Left colon (tissue), 2 donors: ENCODE measurements at regions not wholly inside any gene's neighbourhood (a gene's known extent, or its start where the extent isn't known, plus 50 kb on each side); places are given as distances from the start of the nearest gene placed in this dataset.
A peak's percentile ranks its signal among the peaks of the same experiment; 100 is the strongest.

Source experiments
- ATAC-seq: fragments of 200-7000 bp; cut with Tn5 transposase; one replicate; pipeline ENCODE4 v1.9.1; 2020; ENCODE audit warnings: mild to moderate bottlenecking, moderate library complexity
- DNase-seq, 2 donors: peaks; one replicate each; pipeline ENCODE4 v3.0.0-alpha.2; 2020
- intact Hi-C, 2 donors: fragments of 100-400 bp; cut with DNase I in 1 of 2; cut with micrococcal nuclease in 1 of 2; formaldehyde crosslinking; loops; one replicate each; pipeline versions ENCODE4 v1.11.2 to v1.14.0; 2022; cut with DNase I, micrococcal nuclease
- donor health status: DM: no; HTN: no; CAD: no.
- donor health status: DM: yes; HTN: yes; CAD: no.

DNA sequence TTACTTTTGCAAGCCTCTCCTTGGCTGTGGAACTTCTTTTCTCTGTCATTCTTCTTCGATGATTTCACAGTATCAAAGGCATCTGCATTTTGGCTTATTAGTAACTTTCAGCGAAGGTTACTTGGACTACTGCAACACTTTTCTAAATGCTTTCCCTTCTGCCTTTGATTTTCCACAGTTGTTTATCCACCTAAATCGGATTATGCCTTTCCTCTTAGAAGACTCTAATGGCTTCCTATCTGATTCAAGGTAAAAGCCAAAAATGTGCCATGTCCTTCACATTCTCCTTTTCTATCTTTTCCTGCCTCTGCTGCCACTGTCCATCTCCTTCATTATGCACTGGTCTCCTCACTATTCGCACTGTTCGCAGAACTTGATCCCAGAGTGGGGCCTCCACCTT is 1606.3 kb upstream of the LRRTM3 start:
- ATAC-seq (no peak), DNase-seq (no peak)
- intact Hi-C loops: no loop called here

DNA sequence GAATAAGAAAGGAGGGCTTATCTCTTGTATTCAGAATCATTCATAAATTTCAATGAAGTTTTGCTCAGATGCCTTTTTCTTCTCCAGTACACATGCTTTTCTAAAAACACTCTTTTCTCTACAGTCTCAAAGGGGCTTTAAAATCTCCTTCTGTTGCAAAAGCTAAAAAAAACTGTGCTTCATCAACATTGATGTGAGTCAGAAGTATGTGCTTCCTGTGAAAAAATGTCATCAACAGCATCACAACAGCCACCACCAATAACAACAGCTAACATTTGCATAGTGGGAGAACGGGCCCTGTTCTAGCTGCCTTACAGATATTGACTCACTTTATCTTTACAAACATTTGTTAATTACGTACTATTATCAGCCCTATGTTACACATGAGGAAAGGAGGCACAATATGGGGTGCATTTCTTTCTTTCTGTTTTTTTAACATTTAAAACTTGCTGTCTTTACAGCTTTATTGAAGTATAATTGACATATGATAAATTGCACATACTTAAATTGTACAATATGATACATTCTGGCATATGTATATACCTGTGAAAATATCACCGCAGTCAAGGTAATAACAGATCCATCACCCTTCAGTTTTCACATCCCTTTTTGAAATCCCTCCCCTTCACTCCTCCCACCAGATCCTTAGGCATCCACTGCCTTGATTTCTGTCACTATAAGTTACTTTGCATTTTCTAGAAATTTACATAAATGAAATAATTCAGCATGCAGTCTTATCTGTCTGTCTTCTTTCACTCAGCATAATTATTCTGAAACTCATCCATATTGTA is 1605.4 kb upstream of the LRRTM3 start:
- DNase-seq (no peak), ATAC-seq (no peak)
- intact Hi-C loops: no loop called here

DNA sequence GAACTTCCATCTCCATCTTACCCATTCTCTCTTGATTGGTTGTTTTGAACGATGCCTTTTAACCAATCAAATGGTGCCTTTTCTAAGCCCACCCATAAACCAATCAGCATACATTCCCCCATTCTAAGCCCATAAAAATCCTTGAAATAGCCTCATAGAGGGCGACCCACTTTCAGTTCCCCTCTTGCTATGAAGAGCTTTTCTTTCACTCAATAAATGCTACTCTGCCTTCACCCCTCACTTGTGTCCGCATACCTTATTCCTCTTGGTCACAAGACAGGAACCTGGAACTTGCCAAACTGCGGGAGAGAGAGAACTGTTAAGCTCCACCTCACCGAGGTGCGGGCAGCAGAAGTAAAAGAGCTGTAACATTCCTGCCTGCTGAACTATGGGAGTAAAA is 1602.0 kb upstream of the LRRTM3 start:
- intact Hi-C loops: no loop called here
- ATAC-seq (no peak), DNase-seq (no peak)

DNA sequence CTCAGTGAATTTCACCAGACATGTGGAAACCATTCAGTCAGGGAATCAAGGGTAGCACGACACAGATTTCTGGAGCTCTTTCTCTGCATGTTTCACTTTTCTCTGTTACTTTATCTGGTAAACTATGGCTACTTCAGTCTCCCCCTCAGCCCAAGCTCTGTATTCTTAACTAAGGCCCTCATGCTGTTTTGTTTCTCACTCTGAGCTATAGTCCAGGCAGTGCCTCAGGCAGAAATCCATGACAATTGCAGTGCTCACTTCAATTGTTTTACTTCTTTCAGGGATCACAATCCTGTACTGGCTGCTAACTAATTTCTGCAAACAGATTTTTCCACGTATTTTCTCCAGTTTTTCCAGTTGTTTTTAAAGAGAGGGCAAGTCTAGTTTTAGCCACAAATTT is 1599.9 kb upstream of the LRRTM3 start:
- DNase-seq (no peak), ATAC-seq (no peak)
- intact Hi-C loops: no loop called here

DNA sequence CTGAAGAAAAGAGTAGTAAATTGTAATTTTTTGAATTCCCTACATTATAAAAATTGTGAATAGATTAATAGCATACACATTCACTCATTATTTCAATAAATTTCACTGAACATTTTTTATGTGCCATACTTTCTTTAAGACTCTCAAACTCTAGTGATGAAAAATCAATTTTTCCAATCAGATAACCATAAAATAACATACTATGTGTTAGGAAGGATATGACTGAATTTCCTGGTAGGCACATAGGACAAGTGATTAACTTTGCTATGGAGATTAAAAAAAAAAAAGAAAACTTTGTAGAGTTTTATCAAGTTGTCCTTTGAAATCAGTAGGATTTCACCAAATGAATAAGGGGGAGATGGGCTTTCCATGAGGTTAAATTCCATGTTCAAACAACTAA is 1597.3 kb upstream of the LRRTM3 start:
- ATAC-seq: no peak
- DNase-seq: no peak
- intact Hi-C loops: no loop called here

DNA sequence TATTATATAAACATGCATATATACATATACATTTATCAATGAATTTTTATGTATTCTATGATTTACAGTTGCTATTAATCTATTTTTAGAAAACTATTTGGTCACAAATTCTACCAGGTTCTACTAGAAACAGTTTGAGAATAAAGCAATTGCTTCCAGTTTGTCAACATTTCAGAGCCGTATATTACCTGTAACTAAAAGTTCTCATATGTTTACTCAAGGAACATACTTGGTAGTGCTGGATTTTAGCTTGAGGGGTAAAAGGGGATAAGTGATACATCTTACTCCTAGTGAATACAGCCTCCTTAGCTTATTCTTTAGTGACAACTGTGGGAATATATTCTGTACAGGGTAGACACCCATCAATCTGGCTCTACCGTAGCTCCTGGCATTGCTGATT is 1590.5 kb upstream of the LRRTM3 start:
- DNase-seq (no peak), ATAC-seq (no peak)
- intact Hi-C loops: no loop called here

DNA sequence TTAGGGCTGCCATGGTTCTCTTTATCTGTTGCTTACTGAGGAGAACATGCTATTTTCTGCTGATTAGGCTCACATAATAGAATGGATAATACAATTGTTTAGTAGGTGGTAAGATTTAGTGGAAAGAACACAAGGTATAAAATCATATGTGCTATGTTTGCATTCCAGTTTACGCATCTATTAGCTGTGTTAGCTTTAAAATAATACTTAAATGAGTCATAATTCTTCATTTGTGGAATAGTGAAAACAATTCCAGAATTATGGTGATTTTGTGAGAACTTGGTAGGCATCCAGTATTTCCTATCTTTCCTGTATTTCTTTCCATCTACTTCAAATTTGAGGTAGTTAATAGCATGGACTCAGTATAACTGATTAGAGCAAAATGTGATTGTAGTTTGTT is 1585.5 kb upstream of the LRRTM3 start:
- no peak for ATAC-seq

DNA sequence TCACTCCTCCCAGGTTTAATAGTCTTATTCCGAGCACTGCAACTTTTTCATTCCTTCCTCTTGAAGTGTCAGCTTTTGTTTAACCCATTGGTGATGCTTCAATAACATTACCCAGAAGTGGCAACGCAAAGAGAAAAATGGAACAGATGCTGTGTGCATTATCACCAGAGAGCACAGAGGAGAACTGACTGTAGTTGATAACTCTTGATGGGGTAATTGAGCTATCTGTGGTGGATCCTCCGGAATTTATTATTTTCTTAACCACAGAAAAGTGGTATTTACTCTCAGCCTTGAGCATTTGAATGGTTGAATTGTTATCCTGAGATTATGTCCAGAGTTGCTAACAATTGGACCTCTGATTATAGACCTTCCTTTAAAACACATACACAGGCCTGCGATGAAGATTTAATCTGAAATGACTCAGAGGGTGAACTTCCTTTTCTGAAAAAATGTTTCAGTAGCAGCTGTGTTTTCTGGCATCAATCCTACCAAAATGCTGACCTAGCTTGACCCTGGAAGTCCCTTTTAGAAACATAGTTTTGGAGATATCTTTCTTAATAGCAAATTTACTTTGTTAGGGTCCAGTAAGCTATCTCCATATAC is 1584.4 kb upstream of the LRRTM3 start:
- intact Hi-C loops: no loop called here
- DNase-seq (no peak), ATAC-seq (no peak)

More for the DNA sequence above, 1585.5 kb upstream of the LRRTM3 start:
- intact Hi-C loops: no loop called here
- DNase-seq: no peak

DNA sequence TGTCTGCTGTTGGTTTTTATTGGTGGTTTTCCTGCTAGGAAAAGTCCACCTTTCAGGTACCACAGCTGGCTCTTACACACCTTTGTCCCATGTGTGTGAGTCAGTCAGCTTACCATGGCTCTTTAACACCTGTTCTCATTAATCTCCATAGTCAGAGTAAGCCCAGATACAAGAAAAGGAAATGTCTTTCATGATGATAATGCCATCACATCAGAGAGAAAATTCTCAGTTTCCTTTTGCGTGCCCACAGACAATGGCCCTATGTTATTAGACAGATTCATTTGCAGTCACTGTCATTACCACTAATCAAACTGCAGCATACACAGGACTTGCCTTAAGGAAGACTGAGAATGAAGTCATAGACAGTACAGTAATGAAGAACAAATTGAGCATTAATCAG is 1583.6 kb upstream of the LRRTM3 start:
- intact Hi-C loops: no loop called here
- no peak for ATAC-seq

DNA sequence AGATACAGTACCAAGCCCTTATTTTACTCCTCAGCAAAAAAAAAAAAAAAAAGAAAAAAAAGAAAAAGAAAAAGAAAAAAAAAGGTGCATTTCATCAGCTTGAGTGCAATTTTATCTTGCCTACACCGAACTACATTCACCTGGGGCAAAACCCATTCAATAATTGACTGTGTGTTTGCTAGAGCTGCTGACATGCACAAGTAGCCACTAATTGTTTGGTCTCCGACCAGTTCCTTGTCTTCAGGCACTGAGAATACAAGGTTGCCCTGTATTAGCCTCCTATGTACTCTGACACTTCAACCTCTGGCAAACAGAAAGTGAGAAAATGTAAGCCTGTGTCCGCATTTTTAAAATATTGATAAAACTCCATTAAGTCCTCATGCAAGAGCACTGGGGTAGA is 1579.4 kb upstream of the LRRTM3 start:
- DNase-seq (no peak), ATAC-seq (no peak)
- intact Hi-C loops: no loop called here

More for the DNA sequence above, 1583.6 kb upstream of the LRRTM3 start:
- no peak for DNase-seq

DNA sequence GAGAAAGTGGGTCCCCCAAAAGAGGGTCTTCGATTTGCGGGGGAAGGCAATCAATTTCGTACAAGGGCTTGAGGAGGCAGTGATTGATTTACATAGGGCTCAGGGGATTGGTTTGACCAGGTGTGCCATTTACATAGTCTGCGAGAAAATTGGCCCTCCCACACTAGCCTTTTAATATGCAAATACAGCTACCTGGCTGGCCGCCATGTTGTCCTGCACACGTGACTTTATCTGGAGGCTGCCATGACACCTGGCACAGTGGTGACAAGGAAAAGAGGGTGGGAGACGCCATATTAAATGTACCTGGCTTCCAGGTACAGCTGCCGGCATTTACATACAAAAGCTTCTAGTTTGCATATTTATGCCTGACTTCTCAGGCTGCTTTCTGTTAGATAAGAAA is 1577.2 kb upstream of the LRRTM3 start:
- ATAC-seq: no peak
- intact Hi-C loops: no loop called here
- no peak for DNase-seq

DNA sequence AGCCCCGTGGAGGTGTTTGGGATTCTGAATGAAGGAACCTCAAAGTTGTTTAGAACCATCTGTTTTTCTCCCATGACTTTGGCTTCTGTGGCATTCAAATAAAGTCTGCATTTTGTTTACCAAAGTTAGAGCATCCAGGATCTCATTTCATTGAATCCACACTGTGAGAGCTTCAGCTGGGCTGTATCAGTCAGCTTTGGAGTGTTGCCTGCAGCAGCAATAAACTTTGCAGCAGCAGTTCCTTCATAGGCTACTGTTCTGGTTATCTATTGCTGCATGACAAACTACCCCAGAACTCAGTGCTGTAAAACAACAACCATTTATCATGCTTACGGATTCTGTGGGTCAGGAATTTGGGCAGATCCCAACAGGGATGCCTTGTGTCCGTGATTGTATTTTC is 1575.2 kb upstream of the LRRTM3 start:
- DNase-seq (no peak), ATAC-seq (no peak)
- intact Hi-C loops: no loop called here

DNA sequence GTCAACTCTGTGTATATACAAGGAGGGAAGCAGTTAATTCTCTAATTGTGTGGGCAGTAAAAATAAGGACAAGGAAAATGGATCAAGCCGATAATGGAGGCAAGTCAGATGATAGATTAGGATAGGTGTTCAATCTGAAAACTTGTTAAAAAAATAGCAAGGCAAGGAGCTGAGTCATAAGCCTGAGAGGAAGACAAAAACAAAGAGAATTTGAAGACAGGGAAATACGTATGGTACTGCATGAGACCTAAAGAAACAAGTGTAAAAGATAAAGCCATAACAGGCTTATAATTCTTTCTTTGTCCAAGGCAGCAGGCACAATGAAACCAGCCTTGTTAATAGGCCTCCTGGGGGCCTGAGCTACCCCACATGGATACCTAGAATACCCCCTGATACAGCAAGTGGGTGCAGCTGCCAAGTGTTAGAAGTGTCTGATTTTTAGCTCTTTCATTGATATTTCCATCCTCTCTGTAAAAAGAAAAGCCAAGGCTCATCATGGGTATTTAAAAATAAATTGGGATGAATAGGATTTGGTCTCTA is 1570.6 kb upstream of the LRRTM3 start:
- DNase-seq: no peak
- intact Hi-C loops: no loop called here
- ATAC-seq: no peak

DNA sequence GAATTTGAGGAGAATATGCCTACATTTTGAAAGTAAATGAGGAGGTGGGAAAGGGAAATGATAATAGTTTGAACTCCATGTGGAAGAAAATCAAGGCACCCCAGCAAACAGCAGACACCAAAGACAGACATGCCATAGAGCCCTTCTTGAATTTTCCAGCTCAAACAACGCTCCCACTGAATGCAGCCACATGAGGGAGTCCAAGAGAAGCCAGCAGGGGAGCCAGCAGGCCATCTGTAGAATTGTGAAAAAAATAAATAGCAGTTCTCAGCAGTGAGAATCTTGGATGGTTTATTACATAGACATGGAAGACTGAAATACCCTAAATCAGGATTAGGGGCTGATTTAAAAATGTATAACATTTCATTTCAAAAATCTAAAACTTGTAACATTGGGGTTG is 1567.3 kb upstream of the LRRTM3 start:
- peak in 1 of 2 donors; percentile 14 for DNase-seq
- ATAC-seq: peak; percentile 53
- intact Hi-C loops: no loop called here

DNA sequence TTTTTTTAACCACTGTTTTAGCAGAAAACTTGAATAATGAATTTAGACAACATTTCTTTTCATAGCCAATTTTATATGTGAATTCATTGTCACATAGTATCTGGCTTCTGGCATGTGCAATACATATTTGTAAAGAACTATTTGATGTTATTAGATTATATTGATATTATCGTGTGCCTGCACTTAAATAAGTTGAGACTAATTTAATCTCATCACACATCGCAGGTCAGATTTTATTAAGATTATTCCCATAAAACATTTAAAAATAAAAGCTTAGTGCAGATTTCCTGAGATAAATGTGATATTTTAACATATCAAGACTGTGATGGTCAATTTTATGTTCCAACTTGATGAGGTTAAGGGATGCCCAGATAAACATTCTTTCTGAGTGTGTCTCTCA is 1565.3 kb upstream of the LRRTM3 start:
- DNase-seq: no peak
- no peak for ATAC-seq
- intact Hi-C loops: no loop called here

DNA sequence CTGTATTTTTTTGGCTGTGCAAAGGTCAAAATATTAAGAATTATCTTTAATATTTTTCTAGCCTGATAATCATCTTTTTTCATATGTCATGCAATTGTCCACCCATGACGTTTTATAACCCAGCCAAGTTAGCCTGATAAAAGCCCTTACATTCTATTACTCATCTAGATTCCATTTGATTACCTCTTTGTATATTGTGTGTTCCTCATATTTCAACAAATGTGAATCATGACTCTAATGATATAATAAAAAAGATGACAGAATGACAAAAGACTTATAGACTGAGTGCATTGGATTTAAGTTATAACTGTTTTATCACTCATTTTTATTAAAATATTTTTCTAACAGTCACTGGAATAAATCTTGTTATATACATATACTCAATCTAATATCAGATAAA is 1560.0 kb upstream of the LRRTM3 start:
- intact Hi-C loops: no loop called here
- DNase-seq: no peak
- no peak for ATAC-seq

DNA sequence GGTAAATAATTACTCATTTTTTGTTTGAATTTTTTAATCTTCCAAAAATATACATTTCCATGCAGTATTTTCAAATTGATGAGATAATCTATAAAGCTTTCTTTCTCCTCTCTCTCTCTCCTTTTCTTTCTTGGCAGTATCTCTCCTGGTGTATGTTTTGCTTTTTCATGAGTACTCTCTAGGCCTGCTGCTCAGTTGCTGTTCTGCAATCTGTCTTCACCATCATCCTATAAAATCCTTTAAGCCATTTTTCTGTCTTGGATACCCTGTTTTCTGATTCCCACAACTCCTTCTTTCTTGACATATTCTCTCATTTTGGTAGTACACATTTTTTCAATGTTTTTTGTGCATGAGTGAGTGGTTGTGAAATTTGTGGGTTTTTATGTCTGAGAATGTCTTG is 1558.1 kb upstream of the LRRTM3 start:
- DNase-seq: no peak
- no peak for ATAC-seq
- intact Hi-C loops: no loop called here

DNA sequence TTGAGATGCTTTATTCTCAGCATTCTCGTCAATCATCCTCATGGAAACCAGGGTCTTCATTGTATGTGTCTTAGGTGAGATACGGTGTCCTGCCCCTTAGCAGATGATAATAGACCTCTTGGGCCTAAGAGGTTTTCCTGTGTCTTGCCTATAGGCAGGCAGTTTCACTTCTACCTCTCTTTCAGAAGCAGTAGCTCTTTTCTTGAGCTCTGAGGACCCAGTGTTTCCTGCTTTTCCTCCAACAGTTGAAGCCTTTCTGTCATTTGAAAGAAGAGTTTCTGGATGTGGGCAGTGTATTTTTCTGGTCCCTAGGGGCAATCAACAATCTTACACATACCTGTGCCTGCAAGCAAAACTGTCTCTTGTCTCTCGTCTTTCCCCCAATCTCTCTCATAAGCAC is 1550.3 kb upstream of the LRRTM3 start:
- intact Hi-C loops: no loop called here
- DNase-seq: no peak
- ATAC-seq: no peak

DNA sequence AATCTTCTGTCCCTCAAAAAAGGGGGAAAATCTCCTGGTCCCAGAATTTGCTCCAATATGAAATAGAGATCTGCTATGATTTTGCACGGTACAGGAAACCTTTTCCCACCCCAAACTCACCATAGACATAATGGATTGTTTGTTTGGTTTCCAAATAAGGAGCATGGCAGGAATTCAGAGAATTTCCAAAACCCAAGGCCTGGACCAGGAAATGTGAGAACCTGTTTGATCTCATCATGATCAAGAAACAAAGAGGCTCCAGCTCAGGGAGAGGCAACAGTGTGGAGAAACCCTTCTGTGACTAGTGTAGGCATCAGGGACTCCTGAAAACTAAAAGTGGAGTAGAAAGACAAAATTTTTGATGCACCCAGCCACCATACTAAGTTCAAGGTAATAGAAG is 1548.1 kb upstream of the LRRTM3 start:
- intact Hi-C loops: no loop called here
- ATAC-seq (no peak), DNase-seq (no peak)

DNA sequence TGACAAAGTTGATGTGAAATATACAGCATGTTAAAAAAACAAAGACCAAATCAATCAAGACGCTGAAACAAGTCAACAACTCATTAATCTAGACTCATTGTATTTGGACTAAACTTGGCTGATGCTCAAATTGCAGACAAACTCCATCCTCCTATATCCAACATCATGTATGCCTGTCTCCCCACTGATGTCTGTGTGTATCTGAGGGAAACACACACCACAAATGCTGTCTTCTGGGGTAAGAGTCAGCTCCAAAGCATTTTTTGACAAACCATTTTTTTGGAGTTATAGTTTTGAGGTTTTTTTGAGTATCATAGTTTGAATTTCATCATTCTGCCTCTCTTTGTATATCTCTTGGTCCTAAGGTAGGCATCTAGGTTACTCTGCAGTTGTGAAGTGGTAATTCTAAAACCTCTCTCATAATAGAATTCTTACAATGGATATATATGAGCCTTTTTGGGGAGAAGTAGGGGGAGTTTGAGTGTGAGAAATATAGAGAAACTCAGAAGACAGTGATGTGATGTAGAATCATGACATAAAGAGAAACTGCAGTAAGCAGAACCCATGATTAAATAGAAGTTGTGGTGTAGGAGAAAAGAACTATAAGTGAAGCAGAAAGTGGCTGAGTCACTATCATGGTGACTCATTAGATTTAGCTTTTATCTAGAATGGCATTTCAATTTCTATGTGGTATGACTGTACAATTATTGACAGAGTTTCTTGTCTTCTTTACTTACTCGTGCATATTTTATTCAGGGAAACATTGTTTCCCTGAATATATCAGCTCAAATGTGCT is 1531.1 kb upstream of the LRRTM3 start:
- DNase-seq: no peak
- ATAC-seq: no peak
- intact Hi-C loops: no loop called here
